ENCODE measurements at regions not wholly inside any gene's neighbourhood (a gene's known extent, or its start where the extent isn't known, plus 50 kb on each side); places are given as distances from the start of the nearest gene placed in this dataset.

DNA sequence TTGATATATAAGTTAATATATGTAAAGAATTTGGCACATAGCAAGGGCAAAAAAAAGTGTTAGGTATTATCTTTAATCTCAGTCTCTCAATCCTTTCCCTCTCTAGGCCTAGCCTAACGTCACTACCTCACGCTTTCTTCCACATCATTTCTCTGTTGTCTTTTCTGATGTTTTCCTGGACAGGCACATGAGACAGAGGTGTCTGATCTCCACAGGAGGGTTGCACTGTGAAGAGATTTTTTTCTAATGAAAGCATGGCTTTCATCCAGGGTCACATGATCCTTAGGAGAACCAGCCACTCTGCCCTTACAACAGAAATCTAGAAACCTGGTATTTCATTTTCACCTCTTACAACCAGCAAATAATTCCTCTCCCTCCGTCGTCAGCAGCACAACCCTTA lies 1268.3 kb downstream of the XPNPEP1 start:
- Histone ChIP-seq H3K27ac (ENCODE audit: low read length) (peak overlapping the region; percentile 35), H4K20me1 (ENCODE audit: insufficient read depth) (no peaks in the 10 kb centered on the region), H3K4me3 (ENCODE audit: low read length) (no peak overlapping the region), H3K9me2 (ENCODE audit: insufficient read depth, low read length) (no peaks in the 10 kb centered on the region), H3K4me2 (ENCODE audit: low read length) (no peak overlapping the region), H3K27me3 (ENCODE audit: insufficient read depth, low read depth, low read length) (no peaks in the 10 kb centered on the region), H3F3A (ENCODE audit: insufficient read depth, low read length, poor library complexity, severe bottlenecking) (no peaks in the 10 kb centered on the region), H3K9ac (ENCODE audit: low read length) (no peak overlapping the region), H3K9me3 (ENCODE audit: low read length) (no peaks in the 10 kb centered on the region), H3K36me3 (ENCODE audit: insufficient read depth, low read length) (no peaks in the 10 kb centered on the region), H2AFZ (ENCODE audit: low read depth, low read length) (no peak overlapping the region), H3K79me2 (replicated peaks; ENCODE audit: insufficient read depth, low read length) (no peaks in the 10 kb centered on the region)
- TF ChIP-seq POLR2AphosphoS5 (IDR thresholded peaks at IDR 0.05): peak; percentile 53
- no peak for TF ChIP-seq TAF1 (IDR thresholded peaks at IDR 0.05; ENCODE audit: low read depth)
- TF ChIP-seq RAD21 (conservative IDR thresholded peaks at IDR 0.05): no peak

- Histone ChIP-seq H3K79me2 (replicated peaks; ENCODE audit: insufficient read depth, low read length) (no peaks in the 10 kb centered on the region), H3K27me3 (ENCODE audit: insufficient read depth, low read depth, low read length) (no peaks in the 10 kb centered on the region), H3K36me3 (ENCODE audit: insufficient read depth, low read length) (no peaks in the 10 kb centered on the region), H3K4me3 (ENCODE audit: low read length) (no peak overlapping the region), H3K27ac (ENCODE audit: low read length) (no peak overlapping the region), H3K9me2 (ENCODE audit: insufficient read depth, low read length) (no peaks in the 10 kb centered on the region), H2AFZ (ENCODE audit: low read depth, low read length) (no peak overlapping the region), H3K9me3 (ENCODE audit: low read length) (no peaks in the 10 kb centered on the region), H3K9ac (ENCODE audit: low read length) (no peak overlapping the region), H4K20me1 (ENCODE audit: insufficient read depth) (no peaks in the 10 kb centered on the region), H3K4me2 (ENCODE audit: low read length) (no peak overlapping the region), H3F3A (ENCODE audit: insufficient read depth, low read length, poor library complexity, severe bottlenecking) (no peaks in the 10 kb centered on the region)
- TF ChIP-seq REST (IDR thresholded peaks at IDR 0.05; ENCODE audit: borderline replicate concordance): no peak
- no peak for TF ChIP-seq TAF1 (IDR thresholded peaks at IDR 0.05; ENCODE audit: low read depth)
Measured at GRCh38 chr10:108653531-108653930, 1269.8 kb downstream of the XPNPEP1 start.

GRCh38 chr10:108639010-108639409 lies 1284.3 kb downstream of the XPNPEP1 start:
- Histone ChIP-seq H3K9ac (ENCODE audit: low read length) (no peak overlapping the region), H3K79me2 (replicated peaks; ENCODE audit: insufficient read depth, low read length) (no peaks in the 10 kb centered on the region), H3K4me2 (ENCODE audit: low read length) (no peak overlapping the region), H3K4me3 (ENCODE audit: low read length) (no peak overlapping the region), H3F3A (ENCODE audit: insufficient read depth, low read length, poor library complexity, severe bottlenecking) (no peaks in the 10 kb centered on the region), H3K27me3 (ENCODE audit: insufficient read depth, low read depth, low read length) (no peaks in the 10 kb centered on the region), H3K9me3 (ENCODE audit: low read length) (no peaks in the 10 kb centered on the region), H3K36me3 (ENCODE audit: insufficient read depth, low read length) (no peaks in the 10 kb centered on the region), H3K27ac (ENCODE audit: low read length) (no peak overlapping the region), H4K20me1 (ENCODE audit: insufficient read depth) (no peaks in the 10 kb centered on the region), H3K9me2 (ENCODE audit: insufficient read depth, low read length) (no peaks in the 10 kb centered on the region), H2AFZ (ENCODE audit: low read depth, low read length) (no peak overlapping the region)
- TF ChIP-seq POLR2AphosphoS5 (IDR thresholded peaks at IDR 0.05): no peak
- TF ChIP-seq SMC3 (conservative IDR thresholded peaks at IDR 0.05; ENCODE audit: poor library complexity): no peak
- no peak for TF ChIP-seq REST (IDR thresholded peaks at IDR 0.05; ENCODE audit: borderline replicate concordance)
- no peak for TF ChIP-seq CTCF (IDR thresholded peaks at IDR 0.05; ENCODE audit: poor library complexity, severe bottlenecking)
- no peak for TF ChIP-seq MXI1 (conservative IDR thresholded peaks at IDR 0.05; ENCODE audit: poor library complexity, severe bottlenecking)
